Smooth muscle cell (in vitro differentiated cells): ENCODE measurements at regions not wholly inside any gene's neighbourhood (a gene's known extent, or its start where the extent isn't known, plus 50 kb on each side); places are given as distances from the start of the nearest gene placed in this dataset.

Experiments
- DNase-seq: peaks from one replicate; lab custom pipeline; 2025; ENCODE audit not compliant: unreplicated experiment; lab: John Stamatoyannopoulos, UW
- H2AFZ ChIP-seq: fragments of 200-600 bp; sonication (generic); 2 replicates; pipeline ENCODE4 v1.6.0; 2016; ENCODE audit warnings: antibody characterized with exemption, low read depth, mild to moderate bottlenecking
- H3F3A ChIP-seq: fragments of 200-600 bp; sonication (generic); 2 replicates; pipeline ENCODE4 v1.6.0; 2017; ENCODE audit warnings: antibody characterized with exemption, low read depth
- H3K27ac ChIP-seq: fragments of 200-600 bp; sonication (generic); 2 replicates; pipeline ENCODE4 v1.5.1; 2016; ENCODE audit warnings: low read depth, mild to moderate bottlenecking
- H3K27me3 ChIP-seq: fragments of 200-600 bp; sonication (generic); 2 replicates; pipeline ENCODE4 v1.6.1; 2016; ENCODE audit warnings: low read depth, mild to moderate bottlenecking
- H3K36me3 ChIP-seq: fragments of 200-600 bp; sonication (generic); 2 replicates; pipeline ENCODE4 v1.5.1; 2016; ENCODE audit warnings: low read depth
- H3K4me1 ChIP-seq: fragments of 200-600 bp; sonication (generic); 2 replicates; pipeline ENCODE4 v1.5.1; 2016; ENCODE audit warnings: low read depth
- H3K4me2 ChIP-seq: fragments of 200-600 bp; sonication (generic); 2 replicates; pipeline ENCODE4 v1.6.0; 2016; ENCODE audit warnings: mild to moderate bottlenecking
- H3K4me3 ChIP-seq: fragments of 200-600 bp; sonication (generic); 2 replicates; pipeline ENCODE4 v1.5.1; 2016; ENCODE audit warnings: mild to moderate bottlenecking
- H3K79me2 ChIP-seq: fragments of 200-600 bp; sonication (generic); 2 replicates; pipeline ENCODE4 v1.6.0; 2016; ENCODE audit warnings: low read depth, mild to moderate bottlenecking
- H3K9ac ChIP-seq: fragments of 200-600 bp; sonication (generic); 2 replicates; pipeline ENCODE4 v1.6.0; 2016; ENCODE audit warnings: low read depth
- H3K9me3 ChIP-seq: fragments of 200-600 bp; sonication (generic); replicated peaks from 2 replicates; pipeline ENCODE4 v1.5.1; 2016; ENCODE audit warnings: low read depth
- H4K20me1 ChIP-seq: fragments of 200-600 bp; sonication (generic); 2 replicates; pipeline ENCODE4 v1.6.0; 2016; ENCODE audit warnings: low read depth
- CTCF ChIP-seq: fragments of 200-600 bp; sonication (generic); IDR thresholded peaks from 2 replicates; pipeline ENCODE4 v1.5.1; 2017; ENCODE audit warnings: borderline replicate concordance, mild to moderate bottlenecking, antibody characterized with exemption; ENCODE audit not compliant: insufficient read depth, poor library complexity, severe bottlenecking
- WGBS: methylation state at CpG from one replicate; pipeline ENCODE4 v1.1.7; 2016; ENCODE audit warnings: low lambda C conversion rate; 5-methylcytosine and 5-hydroxymethylcytosine counted together

GRCh38 chr11:13141731-13142709, 132.9 kb downstream of the RASSF10 start:
- no peak for TF ChIP-seq CTCF
- no peak overlapping the region for H3K27ac ChIP-seq
- 79% methylated on average over 27 of the region's 27 CpGs for WGBS

GRCh38 chr11:13143486-13144297, 133.9 kb upstream of the BMAL1 start:
- H3K9me3 ChIP-seq = no peaks in the 10 kb centered on the region
- H3K4me3 ChIP-seq = no peak overlapping the region
- H4K20me1 ChIP-seq = no peaks in the 10 kb centered on the region
- no peaks in the 10 kb centered on the region for H3K79me2 ChIP-seq
- 85% methylated on average over 1 of the region's 1 CpG for WGBS
- no peak for TF ChIP-seq CTCF
- no peak overlapping the region for H3K4me2 ChIP-seq
- H3F3A ChIP-seq = no peaks in the 10 kb centered on the region
- H3K27ac ChIP-seq = no peak overlapping the region
- no peaks in the 10 kb centered on the region for H3K4me1 ChIP-seq
- no peak overlapping the region for H2AFZ ChIP-seq
- H3K27me3 ChIP-seq = no peaks in the 10 kb centered on the region
- no peaks in the 10 kb centered on the region for H3K36me3 ChIP-seq
- H3K9ac ChIP-seq = no peak overlapping the region
- no peak for DNase-seq

More at GRCh38 chr11:13141731-13142709, 132.9 kb downstream of the RASSF10 start:
- Histone ChIP-seq H3K79me2 (no peaks in the 10 kb centered on the region), H3K9ac (no peak overlapping the region), H2AFZ (no peak overlapping the region), H3K4me2 (no peak overlapping the region), H3K9me3 (no peaks in the 10 kb centered on the region), H3K4me3 (no peak overlapping the region), H3K27me3 (no peaks in the 10 kb centered on the region), H3K4me1 (no peaks in the 10 kb centered on the region), H3F3A (no peaks in the 10 kb centered on the region), H3K36me3 (no peaks in the 10 kb centered on the region), H4K20me1 (no peaks in the 10 kb centered on the region)
- no peak for DNase-seq

GRCh38 chr11:13145461-13145860, 132.1 kb upstream of the BMAL1 start:
- WGBS = 72% methylated on average over 2 of the region's 2 CpGs
- no peak for TF ChIP-seq CTCF
- H3K4me2 ChIP-seq = no peak overlapping the region

More at GRCh38 chr11:13145461-13145860, 132.1 kb upstream of the BMAL1 start:
- Histone ChIP-seq H3K79me2 (no peaks in the 10 kb centered on the region), H3K9me3 (no peaks in the 10 kb centered on the region), H3F3A (no peaks in the 10 kb centered on the region), H3K4me3 (no peak overlapping the region), H3K27ac (no peak overlapping the region), H3K36me3 (no peaks in the 10 kb centered on the region), H2AFZ (no peak overlapping the region), H3K27me3 (no peaks in the 10 kb centered on the region), H4K20me1 (no peaks in the 10 kb centered on the region), H3K4me1 (no peaks in the 10 kb centered on the region), H3K9ac (no peak overlapping the region)
- DNase-seq = no peak
